ENCODE measurements at regions not wholly inside any gene's neighbourhood (a gene's known extent, or its start where the extent isn't known, plus 50 kb on each side); places are given as distances from the start of the nearest gene placed in this dataset.
A peak's percentile ranks its signal among the peaks of the same experiment; 100 is the strongest.
"Not testable (repeated sequence)": the region's sequence is repeated elsewhere in the genome, so short reads cannot be mapped to it uniquely, and the experiment has no call there.

GRCh38 chr1:145553795-145554194, 54.0 kb upstream of the GPR89A start:
- DNase-seq: not testable (repeated sequence)

GRCh38 chr1:145545055-145545454, 62.7 kb upstream of the GPR89A start:
- no peak for DNase-seq

DNA sequence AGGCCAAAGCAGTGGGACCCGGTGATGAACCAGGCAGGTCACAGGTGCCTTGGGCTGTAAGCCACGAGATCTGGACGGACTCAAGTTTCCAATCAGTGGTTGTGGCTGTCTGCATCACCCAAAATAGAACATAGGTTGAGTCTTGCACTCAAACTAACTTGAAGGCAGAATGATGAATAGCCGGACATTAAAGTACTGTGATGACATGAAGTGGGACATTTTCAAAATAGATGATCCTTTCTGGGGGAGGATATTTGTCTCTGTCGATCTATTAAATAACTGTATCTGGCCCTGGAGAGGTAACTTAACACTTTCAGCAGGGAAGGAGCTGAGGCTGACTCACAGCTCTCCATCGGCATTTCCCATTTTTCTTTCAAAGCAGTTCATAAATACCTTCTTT, 66.1 kb upstream of the GPR89A start:
- not testable (repeated sequence) for DNase-seq

GRCh38 chr1:145541246-145541645, 66.5 kb upstream of the GPR89A start:
- peak; percentile 18 for DNase-seq

DNA sequence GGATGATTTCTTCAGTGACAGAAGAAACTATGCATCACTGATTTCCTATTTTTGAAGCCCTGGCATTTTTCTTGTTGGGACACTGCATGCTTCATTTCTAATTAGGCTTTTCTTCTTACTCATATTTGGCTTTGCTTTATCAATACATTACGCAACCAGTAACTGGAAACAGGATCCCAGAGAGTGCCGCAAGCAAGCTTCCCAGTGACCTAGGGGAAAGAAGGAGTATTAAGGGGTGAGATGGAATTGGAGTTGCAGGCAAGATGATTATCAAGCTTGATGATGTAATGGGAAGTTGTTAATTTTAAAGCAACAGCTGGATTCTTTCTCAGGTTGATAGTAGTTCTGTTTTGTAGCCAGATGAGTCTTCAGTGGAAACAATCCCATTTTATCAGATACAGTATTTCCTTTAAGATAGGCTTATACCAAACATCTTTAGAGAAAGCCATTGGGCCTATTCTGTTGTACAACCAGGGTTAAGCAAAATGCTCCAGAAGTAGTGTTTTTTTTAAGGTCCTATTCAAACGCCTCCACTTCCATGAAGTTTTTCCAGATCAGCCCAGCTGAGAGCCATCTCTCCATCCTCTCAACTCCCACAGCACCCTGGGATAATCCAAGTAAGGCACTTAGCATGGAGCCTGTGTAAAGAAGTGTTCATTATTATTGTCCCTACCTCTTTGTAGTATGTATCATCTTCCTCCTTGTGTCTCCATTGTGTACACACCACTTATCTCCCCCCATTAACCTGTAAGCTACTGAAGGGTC, 69.5 kb upstream of the GPR89A start:
- DNase-seq: not testable (repeated sequence)

GRCh38 chr1:145537003-145537402, 70.8 kb upstream of the GPR89A start:
- not testable (repeated sequence) for DNase-seq

GRCh38 chr1:145535461-145535860, 72.3 kb upstream of the GPR89A start:
- DNase-seq: not testable (repeated sequence)

- not testable (repeated sequence) for DNase-seq
These were observed 79.7 kb upstream of the GPR89A start for GRCh38 chr1:145528068-145528564.

DNA sequence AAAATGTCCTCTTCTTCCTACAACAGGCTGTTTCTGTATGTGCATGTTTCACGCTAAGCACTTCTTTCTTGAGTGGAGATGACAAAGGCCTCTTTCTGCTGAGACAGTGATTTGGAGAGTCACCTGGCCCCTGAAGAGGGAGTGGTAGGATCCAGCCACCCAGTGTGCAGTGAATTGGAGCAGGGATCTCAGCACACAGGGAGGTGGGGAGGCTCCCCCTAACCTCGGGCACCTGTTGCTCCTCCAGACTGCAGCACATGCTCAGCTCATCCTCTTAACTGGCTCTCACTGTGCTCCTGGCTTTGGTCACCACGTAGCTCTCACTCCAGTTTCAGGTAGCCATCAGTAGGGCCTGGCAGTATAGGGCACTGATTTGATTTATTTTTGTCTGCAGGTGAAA, 87.6 kb upstream of the GPR89A start:
- not testable (repeated sequence) for DNase-seq

DNA sequence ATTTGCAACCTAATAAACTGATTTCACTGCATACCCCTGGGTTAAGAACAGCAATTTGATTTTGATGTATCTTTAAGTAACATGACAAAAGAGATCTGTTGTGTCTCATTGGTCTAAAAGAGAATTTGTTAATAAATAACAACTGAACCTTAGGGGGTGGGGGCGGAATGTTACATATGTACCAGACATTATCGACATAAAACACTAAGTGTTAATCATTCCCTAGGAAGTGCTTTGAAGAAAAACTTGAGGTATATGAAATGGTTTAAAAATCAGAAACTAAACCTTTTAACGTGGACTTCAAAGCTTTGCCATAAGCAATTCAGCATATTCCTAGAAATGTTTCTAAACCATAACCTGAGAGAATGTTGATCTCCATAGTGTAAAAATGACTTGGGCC, 88.5 kb upstream of the GPR89A start:
- not testable (repeated sequence) for DNase-seq

DNA sequence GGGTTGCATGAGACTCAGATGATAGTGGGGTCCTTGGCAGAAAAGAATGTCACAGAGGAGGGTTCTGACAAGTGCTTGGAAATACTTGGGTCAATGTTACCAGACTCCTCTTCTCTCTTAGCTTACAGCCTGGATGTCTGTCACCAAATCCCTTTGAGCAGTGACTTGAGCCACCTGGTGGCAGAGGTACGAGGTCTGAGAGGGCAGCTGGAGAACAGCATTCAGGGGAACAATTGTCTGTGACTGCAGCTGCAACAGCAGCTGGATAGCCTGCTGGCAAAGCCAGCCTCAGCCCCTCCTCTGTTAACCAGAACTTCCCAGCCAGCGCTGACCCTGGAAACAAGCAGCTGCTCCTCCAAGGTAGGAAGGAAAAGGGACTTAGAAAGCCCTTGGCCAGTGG, 87.6 kb upstream of the NBPF20 start:
- DNase-seq: not testable (repeated sequence)

GRCh38 chr1:145508053-145508452, 82.7 kb upstream of the NBPF20 start:
- DNase-seq: not testable (repeated sequence)

GRCh38 chr1:145505663-145506647, 80.6 kb upstream of the NBPF20 start:
- not testable (repeated sequence) for DNase-seq

GRCh38 chr1:145504834-145505413, 79.5 kb upstream of the NBPF20 start:
- not testable (repeated sequence) for DNase-seq

- DNase-seq: not testable (repeated sequence)
These were observed 78.9 kb upstream of the NBPF20 start for GRCh38 chr1:145504310-145504709.

GRCh38 chr1:145500251-145500650, 74.8 kb upstream of the NBPF20 start:
- DNase-seq: not testable (repeated sequence)

GRCh38 chr1:145495077-145495871, 69.9 kb upstream of the NBPF20 start:
- not testable (repeated sequence) for DNase-seq

GRCh38 chr1:145488193-145488933, 63.0 kb upstream of the NBPF20 start:
- DNase-seq: not testable (repeated sequence)

- DNase-seq: not testable (repeated sequence)
These were observed 61.8 kb upstream of the NBPF20 start for GRCh38 chr1:145487156-145487555.

DNA sequence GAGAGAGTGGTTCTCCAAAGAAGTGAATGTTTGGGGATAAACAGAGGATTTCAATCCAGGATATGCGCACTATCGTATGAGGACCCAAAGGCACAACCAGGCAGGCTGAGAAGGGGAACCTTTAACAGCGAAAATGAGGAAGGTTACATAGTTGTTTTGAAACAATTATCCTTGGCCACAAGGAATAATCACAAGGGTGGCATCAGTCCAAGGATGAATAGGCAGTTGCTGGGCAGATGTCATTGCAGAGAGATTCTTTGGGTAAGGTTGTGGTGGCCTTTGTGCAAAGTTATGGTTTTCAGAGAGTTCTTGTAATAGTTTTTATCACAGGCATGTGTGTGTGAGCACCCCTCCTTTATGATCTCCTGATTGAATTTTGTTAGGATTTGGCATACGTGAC, 58.9 kb upstream of the NBPF20 start:
- not testable (repeated sequence) for DNase-seq

Data from occipital lobe (tissue), 1 donor.